ENCODE measurements at regions not wholly inside any gene's neighbourhood (a gene's known extent, or its start where the extent isn't known, plus 50 kb on each side); places are given as distances from the start of the nearest gene placed in this dataset.
"Not testable (repeated sequence)": the region's sequence is repeated elsewhere in the genome, so short reads cannot be mapped to it uniquely, and the experiment has no call there.

DNA sequence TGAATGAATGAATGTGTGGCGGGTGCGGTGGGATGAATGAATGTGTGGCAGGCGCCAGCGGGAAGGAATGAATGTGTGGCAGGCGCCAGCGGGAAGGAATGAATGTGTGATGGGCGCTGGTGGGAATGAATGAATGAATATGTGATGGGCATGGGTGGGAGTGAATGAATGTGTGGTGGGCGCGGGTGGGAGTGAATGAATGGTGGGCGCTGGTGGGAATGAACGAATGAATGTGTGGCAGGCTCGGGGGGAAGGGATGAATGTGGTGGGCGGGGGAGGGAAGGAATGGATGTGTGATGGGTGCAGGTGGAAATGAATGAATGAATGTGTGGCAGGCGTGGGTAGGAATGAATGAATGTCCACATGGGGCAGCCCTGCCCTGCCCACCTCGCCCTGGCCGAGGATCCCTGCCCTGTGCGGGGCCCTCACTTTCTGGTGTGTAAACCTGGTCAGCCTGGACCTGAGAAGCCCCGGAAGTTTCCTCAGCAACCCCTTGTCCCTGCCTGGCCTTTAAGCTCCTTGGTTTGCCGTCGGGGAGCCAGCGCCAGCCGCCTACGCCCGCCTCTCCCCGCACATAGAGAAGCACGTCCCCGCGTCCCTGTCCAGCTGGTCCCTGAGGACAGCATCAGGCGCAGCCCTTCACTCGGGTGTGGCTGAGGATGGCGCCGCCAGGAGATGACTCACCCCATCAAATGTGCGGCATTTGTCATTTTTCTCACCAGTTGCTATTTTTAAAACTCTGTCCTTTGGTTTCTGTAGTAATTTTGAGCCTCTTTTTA, 112.8 kb upstream of the LRPAP1 start:
- Mint-ChIP-seq H3K27me3 (peaks cover 5% of the 10 kb centered on the region), H3K9me3 (no peaks in the 10 kb centered on the region), H3K4me1 (peaks cover 0 to 5% (median 0%) of the 10 kb centered on the region in 3 donors), H3K36me3 (peaks cover 1% of the 10 kb centered on the region), H3K27ac (no peak overlapping the region), H3K4me3 (peak overlapping the region in 1 of 4 donors; percentile 54)

DNA sequence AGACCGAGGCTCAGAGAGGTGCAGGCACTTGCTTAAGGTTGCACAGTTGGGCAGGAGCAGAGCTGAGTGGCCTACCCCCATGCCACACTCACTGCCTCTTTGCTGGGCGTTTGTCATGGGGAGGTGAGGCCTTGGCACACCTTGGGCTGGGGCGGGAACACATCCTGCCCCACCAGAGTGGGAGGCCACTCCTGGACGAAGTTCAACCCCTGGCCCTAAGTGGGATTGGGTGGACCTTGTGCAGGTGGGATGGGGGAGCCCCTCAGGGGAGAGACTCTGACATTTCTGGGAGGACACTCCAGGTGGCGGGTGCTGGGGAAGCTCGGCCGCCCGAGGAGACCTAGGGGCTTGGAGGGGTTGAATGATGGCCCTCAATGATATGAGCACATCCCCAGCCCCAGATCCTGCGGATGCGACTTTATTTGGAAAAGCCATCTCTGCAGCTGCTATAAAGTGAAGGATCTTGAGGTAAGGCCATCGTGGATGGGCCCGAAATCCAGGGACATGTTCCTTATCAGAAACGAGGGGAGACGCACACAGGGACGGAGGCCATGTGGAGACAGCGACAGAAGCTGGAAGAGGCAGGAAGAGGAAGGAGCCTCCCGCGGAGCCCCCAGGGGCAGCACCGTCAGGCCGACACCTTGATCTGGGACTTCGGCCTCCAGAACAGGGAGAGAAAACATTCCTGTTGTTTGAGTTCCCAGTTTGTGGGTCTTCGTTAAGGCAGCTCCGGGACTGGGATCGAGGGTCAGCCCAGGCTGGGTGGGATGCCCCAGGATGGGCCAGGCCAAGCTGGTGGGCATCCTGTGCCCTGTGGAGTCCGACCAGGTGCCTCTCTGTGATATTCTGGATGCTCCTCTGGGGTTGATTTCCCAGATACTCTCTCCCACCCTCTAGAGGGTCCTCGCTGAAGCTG, 111.6 kb upstream of the LRPAP1 start:
- H3K27me3 Mint-ChIP-seq: peaks cover 3% of the 10 kb centered on the region
- peaks cover 1% of the 10 kb centered on the region for H3K36me3 Mint-ChIP-seq
- H3K27ac Mint-ChIP-seq: no peak overlapping the region
- no peaks in the 10 kb centered on the region for H3K9me3 Mint-ChIP-seq
- H3K4me1 Mint-ChIP-seq: peaks cover 0 to 5% (median 0%) of the 10 kb centered on the region in 3 donors
- no peak overlapping the region for H3K4me3 Mint-ChIP-seq

DNA sequence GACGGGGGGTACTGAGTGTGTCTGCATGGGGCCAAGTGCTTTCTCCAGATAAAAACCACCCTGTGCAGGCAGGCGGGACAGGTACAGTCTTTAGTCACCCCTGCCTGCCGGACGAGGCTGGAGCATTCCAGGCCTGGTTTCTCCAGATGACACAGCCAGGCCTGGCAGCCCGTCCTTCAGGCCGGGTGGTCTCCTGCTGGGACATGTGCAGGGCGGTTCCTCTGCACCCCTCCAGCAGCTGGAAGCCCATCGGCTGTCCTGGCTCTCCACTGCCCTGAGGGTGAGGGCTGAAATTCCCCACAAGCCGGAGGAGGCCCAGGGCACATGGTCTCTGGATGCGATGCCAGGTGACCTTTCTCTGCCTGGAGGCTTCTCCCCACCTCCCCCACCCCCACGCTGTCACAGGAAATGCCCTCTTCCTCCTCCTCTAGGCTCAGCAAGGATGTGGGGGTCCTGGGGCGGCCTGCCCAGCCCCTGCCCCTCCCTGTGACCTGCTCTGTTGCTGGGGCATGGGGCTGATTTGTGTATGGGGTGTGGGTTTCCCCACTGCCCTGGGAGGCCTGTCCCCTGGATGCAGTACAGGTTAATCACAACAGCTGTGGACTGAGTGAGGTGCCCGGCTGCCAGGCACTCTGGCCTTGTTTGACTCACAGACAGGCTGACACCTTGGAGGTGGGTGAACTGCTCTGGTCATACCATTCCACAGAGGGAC, 110.7 kb upstream of the LRPAP1 start:
- Mint-ChIP-seq H3K4me3 (no peak overlapping the region), H3K9me3 (no peaks in the 10 kb centered on the region), H3K4me1 (peaks cover 0 to 5% (median 0%) of the 10 kb centered on the region in 3 donors), H3K27ac (no peak overlapping the region), H3K27me3 (peaks cover 3% of the 10 kb centered on the region), H3K36me3 (peaks cover 1% of the 10 kb centered on the region)

DNA sequence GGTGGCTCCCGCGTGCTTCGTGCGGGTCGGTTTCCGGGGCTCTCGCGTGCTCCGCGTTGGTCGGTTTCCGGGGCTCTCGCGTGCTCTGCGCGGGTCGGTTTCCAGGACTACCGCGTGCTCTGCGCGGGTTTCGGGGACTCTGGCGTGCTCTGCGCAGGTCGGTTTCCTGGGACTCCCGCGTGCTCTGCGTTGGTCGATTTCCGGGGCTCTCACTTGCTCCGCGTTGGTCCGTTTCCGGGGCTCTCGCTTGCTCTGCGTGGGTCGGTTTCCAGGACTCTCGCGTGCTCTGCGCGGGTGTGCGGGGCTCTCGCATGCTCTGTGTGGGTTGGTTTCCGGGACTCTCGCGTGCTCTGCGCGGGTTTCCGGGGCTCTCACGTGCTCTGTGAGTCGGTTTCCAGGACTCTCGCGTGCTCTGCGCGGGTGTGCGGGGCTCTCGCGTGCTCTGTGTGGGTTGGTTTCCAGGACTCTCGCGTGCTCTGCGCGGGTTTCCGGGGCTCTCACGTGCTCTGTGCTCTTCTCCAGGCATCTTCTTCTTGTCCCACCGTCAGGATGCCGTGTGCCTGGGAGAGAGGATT, 109.9 kb upstream of the LRPAP1 start:
- Mint-ChIP-seq H3K4me1 (peaks cover 0 to 5% (median 0%) of the 10 kb centered on the region in 3 donors), H3K27ac (no peak overlapping the region), H3K36me3 (peaks cover 1% of the 10 kb centered on the region), H3K4me3 (no peak overlapping the region), H3K27me3 (peaks cover 3% of the 10 kb centered on the region), H3K9me3 (no peaks in the 10 kb centered on the region)

DNA sequence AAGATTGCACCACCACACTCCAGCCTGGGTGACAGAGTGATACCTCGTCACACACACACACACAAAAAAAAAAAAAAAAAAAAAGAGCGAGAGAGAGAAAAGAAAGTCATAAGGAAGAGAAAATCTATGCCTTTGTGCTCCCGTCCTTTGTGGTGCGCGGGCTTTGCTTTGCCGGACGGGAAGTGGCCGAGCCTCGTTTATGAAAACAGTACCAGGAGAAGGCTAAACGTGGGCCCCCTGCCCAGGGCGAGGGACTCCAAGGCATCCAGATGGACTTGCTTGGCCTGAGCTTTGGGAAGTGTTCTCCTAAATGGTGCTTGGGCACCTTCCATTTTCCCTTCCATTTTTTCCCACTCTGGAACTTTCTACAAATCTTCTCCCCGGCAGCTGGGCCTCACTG, 109.3 kb upstream of the LRPAP1 start:
- Mint-ChIP-seq H3K9me3 (no peaks in the 10 kb centered on the region), H3K4me3 (no peak overlapping the region), H3K4me1 (peaks cover 0 to 5% (median 0%) of the 10 kb centered on the region in 3 donors), H3K27ac (no peak overlapping the region), H3K27me3 (peaks cover 3% of the 10 kb centered on the region), H3K36me3 (peaks cover 1% of the 10 kb centered on the region)

DNA sequence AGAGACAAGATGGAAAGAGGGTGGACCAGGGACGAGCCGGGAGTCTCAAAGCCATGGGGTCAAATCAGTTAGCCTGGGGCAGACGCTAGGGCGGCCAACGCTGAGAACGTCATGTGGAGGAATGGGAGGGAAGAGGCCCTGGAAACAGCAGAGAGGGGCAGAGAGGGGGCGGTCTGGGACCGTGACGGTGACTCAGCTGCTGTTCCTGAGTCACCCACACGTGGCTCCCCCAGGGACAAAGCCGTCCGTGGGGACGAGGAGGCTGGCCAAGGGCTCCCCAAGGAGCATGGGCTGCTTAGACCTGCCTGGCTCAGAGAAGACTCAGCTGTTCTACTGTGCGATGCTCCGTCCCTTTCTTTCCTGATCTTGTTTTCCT, 108.4 kb upstream of the LRPAP1 start:
- Mint-ChIP-seq H3K9me3 (no peaks in the 10 kb centered on the region), H3K27ac (no peak overlapping the region), H3K4me3 (no peak overlapping the region), H3K36me3 (peaks cover 1% of the 10 kb centered on the region), H3K27me3 (peaks cover 3% of the 10 kb centered on the region), H3K4me1 (peaks cover 0 to 5% (median 0%) of the 10 kb centered on the region in 3 donors)

GRCh38 chr4:3639613-3640586, 107.7 kb upstream of the LRPAP1 start:
- H3K4me3 Mint-ChIP-seq: no peak overlapping the region
- H3K9me3 Mint-ChIP-seq: no peaks in the 10 kb centered on the region
- H3K27me3 Mint-ChIP-seq: peaks cover 5% of the 10 kb centered on the region
- H3K4me1 Mint-ChIP-seq: peaks cover 0 to 4% (median 0%) of the 10 kb centered on the region in 3 donors
- H3K36me3 Mint-ChIP-seq: peaks cover 1% of the 10 kb centered on the region
- H3K27ac Mint-ChIP-seq: peak overlapping the region in 1 of 3 donors; percentile 11

- H3K36me3 Mint-ChIP-seq: no peaks in the 10 kb centered on the region
Observed at GRCh38 chr4:3638080-3638795, 106.0 kb upstream of the LRPAP1 start.

DNA sequence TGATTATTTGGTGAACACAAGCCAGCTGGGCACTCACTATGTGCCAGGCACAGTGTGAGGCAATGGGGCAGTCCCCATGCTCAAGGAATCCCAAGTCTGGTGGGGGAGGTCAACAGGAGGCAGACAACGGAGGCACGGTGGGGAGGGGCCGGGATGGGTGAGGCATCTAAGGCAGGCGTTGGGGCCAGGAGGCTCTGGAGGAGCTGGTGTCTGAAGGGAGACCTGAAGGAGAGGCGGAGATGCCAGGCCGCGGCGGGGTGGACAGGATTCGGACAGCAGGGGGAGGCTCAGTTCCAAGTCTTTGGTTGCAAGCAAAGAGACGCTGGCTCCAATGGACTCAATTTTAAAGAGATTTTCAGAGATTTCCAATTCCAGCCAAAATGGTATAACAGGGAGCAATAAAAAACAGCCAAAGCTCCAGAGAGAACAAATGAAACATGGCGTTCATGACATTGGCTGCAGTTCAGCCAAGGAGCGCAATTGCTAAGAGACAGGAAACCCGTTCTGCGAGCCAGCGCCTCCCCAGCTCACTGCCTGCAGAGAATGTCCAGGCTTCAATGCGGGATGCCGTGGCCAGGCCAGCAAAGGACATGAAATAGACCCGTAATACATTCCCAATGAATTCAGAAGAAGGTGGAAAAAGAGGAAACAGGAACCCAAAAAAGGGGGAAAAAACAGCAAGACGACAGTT, 105.2 kb upstream of the LRPAP1 start:
- no peaks in the 10 kb centered on the region for H3K36me3 Mint-ChIP-seq

More at GRCh38 chr4:3638080-3638795, 106.0 kb upstream of the LRPAP1 start:
- H3K27me3 Mint-ChIP-seq: peaks cover 2% of the 10 kb centered on the region
- H3K9me3 Mint-ChIP-seq: no peaks in the 10 kb centered on the region
- peaks cover 0 to 2% (median 0%) of the 10 kb centered on the region in 3 donors for H3K4me1 Mint-ChIP-seq
- no peak overlapping the region for H3K27ac Mint-ChIP-seq
- H3K4me3 Mint-ChIP-seq: no peak overlapping the region

DNA sequence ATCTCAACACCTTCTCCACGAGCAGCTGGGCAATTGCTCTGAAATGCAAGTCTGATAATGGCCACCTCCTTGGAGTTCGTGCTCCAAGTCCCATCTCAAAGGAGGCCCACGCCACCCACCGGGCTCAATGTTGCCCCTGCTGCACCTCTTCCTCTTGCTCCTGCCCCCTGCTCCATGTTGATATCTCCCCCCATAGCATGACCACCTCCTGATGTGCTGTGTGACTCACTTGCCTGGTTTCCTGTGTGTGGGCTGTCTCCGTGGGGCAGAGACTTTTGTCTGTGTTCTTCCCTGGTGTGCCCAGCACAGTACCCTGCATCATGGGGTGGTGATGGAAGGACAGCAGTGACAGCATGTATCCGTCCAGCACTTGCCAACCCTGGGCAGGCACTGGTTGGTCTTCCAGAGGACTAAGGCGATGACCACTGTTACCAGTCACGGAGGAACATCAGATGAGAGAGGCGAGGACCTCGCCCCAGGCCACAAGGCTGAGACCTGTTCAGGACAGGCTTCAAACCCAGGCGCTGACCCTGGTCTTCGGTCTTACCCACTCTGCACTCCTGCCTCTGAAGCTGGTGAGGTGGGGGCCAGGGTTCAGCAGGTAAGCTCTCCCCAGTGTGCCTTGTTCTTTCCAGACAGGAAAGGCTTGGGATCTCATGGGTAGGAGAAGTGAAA, 104.6 kb upstream of the LRPAP1 start:
- Mint-ChIP-seq H3K27me3 (peaks cover 3% of the 10 kb centered on the region), H3K27ac (peak overlapping the region in 1 of 3 donors; percentile 55), H3K36me3 (no peaks in the 10 kb centered on the region), H3K4me3 (no peak overlapping the region), H3K4me1 (peaks cover 0 to 2% (median 0%) of the 10 kb centered on the region in 3 donors), H3K9me3 (peaks cover 0 to 3% (median 2%) of the 10 kb centered on the region in 3 donors)

More for the DNA sequence above, 105.2 kb upstream of the LRPAP1 start:
- Mint-ChIP-seq H3K4me1 (peaks cover 0 to 2% (median 0%) of the 10 kb centered on the region in 3 donors), H3K27me3 (peaks cover 3% of the 10 kb centered on the region), H3K4me3 (peak overlapping the region in 1 of 4 donors; percentile 43), H3K9me3 (peaks cover 0 to 3% (median under 1%) of the 10 kb centered on the region in 3 donors), H3K27ac (no peak overlapping the region)

DNA sequence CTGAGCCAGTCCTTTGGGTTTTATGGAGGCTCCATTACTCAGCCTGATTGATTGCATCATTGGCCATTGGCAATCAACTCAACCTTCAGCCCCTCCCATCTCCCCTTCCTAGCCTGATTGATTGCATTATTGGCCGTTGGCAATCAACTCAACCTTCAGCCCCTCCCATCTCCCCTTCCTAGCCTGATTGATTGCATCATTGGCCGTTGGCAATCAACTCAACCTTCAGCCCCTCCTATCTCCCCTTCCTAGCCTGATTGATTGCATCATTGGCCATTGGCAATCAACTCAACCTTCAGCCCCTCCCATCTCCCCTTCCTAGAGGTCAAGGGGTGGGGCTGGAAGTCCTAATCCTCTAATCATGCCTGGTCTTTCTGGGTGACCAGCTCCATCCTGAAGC, 103.8 kb upstream of the LRPAP1 start:
- not testable (repeated sequence) for H3K36me3 Mint-ChIP-seq, H3K9me3 Mint-ChIP-seq, H3K4me3 Mint-ChIP-seq, H3K27me3 Mint-ChIP-seq, H3K4me1 Mint-ChIP-seq
- peak overlapping the region in 1 of 3 donors; percentile 55 for H3K27ac Mint-ChIP-seq

Measured in IgD-negative memory B cell (primary cell).